ENCODE measurements at regions not wholly inside any gene's neighbourhood (a gene's known extent, or its start where the extent isn't known, plus 50 kb on each side); places are given as distances from the start of the nearest gene placed in this dataset.

DNA sequence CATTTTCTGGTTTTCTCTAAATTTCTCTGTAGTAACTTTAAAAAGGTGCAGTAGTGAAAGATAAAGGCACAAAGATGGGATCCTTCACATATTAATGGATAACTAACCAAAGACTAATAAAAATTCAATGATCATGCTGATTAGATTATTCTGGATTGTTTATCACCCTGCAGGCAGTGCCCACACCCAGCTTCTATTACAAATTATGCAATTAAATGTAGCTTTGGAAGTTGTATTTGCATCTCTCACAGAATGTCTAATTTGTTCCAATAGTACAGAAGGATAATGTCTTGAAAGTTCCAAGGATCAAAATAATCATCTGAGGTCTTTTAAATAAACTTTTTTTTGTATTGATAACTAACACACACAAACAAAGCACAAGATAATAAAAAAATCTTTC, 837.6 kb downstream of the HACE1 start:
- no peak for DNase-seq (ENCODE audit: low spot score)
- intact Hi-C loops (cut with DNase I), result no loop called here

DNA sequence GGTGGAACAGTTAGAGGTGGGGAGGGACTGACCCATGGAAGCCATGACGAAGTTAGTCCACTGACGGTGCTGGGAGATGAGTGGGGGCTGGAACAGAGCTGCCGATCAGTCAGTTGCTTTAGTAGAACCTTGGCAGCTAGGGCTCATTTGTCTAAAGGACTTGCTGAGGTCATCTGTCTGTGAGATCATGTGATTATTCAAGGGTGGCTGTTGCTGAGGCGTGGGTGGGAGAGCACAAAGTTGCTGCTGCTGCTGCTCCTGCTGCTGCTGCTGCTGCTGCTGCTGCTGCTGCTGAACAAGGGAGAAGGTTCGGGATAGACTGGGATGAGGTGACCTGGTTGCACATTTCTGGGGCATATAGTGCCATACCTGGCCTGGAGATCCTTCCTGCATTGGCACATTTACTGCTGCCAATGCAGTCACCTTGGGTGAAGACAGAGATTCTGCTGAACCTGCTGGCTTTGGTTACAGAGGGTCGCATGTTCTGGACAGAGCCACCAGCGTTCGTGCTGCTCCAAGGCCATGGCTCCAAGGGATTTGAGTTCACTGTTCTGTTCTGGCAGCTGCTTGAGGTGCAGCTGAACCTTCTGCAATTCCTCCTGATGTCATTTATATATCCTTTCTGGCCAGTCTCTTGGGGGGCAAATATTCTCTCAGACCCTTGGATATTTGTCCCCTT, 840.5 kb downstream of the HACE1 start:
- no peak for DNase-seq (ENCODE audit: low spot score)
- intact Hi-C loops (cut with DNase I), result no loop called here

DNA sequence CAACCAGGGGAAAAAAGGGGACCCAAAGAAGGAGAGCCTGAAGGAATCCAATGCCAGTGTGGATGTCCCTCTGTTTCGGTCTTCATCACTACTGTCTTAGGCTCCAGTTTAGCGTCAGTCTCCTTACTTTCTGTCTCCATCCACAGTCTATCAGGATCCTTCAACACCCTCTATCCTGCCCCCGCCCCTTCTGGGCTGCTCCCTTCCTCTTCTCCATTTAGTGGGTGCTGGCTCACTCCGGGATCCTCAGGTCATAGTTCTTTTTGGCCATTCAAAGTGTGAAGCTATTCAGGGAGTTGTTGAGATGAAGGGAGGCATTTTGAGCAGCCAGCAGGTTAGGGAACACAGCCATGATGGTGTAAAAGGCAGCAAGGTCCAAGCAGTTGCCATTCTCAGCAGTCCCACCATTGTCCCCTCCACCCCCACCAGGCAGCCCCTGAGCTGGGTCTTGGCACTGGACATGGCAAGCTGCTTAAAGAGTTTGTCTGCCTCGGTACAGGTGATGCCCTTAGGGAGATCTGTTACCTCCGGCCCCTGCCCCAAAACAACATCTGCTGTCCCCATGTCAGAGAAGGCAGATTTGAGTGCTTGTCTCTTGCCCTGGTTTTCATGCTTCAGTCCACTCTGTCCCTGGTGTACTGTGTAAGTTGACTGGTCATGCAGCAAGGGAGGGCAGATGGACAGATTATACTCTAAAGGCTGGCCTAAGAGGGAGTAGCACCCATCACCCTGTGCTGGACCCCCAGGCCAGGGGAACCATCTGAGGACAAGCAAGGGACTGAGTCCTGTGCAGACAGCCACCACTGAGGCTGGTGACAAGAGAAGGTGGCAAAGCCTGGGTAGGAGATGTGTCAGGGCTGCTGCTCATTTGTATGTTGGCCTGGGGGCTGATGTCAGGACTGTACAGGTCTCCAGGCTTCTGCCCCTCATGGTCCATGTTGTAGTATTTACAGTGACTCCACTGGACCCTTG, 842.0 kb downstream of the HACE1 start:
- intact Hi-C loops (cut with DNase I), result no loop called here
- DNase-seq (ENCODE audit: low spot score), result no peak

DNA sequence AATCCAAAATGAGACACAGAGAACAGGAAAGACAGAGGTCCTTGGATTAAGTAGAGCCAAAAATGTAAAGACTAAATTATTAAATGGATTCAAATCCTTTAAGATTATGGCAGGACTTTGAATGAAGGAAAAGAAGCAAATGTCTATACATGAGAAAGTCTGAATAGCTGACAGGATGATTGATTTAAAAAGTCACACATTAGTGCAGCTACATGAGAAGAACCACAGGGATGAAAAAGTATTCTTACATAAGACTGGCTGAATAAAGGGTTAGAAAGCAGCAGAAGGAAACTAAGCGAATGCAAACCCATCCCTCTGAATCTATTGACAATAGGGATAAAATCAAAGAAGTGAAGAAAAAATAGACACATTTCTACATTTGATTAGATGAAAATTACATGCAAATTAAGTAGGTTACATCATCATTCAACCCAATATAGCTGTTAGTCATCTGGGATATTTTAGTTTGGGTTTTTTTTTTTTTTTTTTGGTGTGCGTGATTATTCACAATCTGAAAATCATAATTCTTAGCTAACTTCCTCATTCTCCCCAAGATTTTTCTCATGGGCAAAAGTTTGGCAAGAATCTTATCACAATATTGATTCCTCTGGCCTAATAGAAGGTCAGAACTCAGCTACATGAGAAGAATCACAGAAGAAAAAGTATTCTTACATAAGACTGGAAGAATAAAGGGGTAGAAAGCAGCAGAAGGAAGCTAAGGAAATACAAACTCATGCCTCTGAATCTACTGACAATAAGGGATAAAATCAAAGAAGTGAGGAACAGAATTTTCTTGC, 845.4 kb downstream of the HACE1 start:
- DNase-seq (ENCODE audit: low spot score), result no peak
- intact Hi-C loops (cut with DNase I), result no loop called here

DNA sequence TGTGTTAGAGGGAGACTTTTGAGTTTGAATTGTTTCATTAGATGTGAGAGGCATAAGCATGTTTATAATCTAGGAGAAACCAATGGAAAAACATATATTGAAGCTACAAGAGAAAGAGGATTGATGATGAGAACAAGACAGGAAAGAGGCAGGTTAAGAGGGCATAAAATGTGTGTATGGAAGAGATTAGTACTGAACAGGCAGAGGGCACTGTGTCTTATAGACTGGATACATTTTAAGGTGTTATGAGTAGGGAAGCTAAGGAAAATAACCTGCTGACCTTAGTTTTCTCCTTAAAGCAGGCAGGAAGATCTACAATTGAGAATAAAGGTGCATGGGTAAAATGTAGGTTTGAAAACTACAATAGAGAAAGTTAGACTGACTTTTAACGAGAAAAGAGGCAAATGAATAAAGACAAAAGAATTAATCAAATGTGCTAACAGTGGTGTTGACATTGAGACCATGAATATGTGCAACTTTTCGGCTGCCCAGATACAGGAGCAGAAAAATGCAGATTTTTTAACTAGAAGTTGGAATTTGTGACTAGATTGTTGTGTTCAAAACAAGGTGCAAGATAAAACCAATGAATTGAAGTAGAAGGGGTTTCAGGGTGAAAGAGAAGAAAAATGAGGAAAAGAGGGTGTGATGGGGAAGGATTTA, 846.3 kb downstream of the HACE1 start:
- intact Hi-C loops (cut with DNase I), result no loop called here
- no peak for DNase-seq (ENCODE audit: low spot score)

DNA sequence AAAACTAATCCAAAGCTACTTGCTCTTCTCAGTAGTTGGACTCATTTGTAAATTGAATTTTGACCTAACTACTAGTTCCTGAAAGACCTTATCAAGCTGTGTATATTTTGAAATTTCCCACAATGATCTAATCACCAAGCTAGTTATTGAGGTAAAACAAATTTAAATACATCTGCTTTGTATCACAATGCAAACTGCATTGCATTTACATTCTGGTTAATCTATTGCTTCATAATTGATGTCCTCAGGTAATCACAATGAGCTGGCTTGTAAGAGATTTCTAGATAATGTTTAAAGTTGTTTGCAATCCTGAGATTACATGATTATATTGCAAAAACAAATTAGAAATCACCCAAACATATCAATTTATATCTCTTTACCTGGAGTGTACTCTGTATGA, 848.8 kb downstream of the HACE1 start:
- no peak for DNase-seq (ENCODE audit: low spot score)
- intact Hi-C loops (cut with DNase I), result no loop called here

DNA sequence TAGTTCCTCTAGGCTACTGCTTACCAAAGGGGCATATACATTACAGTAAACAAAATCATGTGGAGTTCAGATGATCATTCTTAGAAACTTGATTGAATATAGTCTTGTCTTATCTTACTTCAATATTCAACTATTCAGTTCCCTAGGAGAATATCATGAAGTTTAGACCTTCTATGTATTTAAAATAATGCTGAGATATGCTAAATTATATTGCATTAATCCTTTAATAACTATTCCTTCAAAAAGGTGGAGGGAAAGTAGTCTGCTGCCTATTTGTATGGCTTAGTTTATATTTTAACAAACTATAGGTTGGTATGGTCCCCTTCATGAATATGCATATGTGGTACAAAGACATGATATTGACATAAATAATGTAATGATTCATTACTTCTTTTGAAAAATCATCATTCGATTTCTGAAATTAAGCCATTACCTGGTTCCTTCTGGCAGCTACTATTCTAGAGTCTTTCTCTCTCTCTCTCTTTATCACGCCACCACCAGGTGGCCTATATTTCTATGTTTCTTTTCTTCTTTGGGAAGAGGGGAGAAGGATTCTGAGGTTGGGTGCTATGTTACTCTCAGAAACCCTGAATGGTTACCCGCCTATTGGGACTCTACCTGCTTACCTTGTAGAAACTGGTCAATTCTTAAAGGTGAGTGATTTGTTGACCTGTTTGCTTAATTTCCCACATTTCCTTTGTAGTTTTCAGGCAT, 855.8 kb downstream of the HACE1 start:
- no peak for DNase-seq (ENCODE audit: low spot score)
- intact Hi-C loops (cut with DNase I), result no loop called here

DNA sequence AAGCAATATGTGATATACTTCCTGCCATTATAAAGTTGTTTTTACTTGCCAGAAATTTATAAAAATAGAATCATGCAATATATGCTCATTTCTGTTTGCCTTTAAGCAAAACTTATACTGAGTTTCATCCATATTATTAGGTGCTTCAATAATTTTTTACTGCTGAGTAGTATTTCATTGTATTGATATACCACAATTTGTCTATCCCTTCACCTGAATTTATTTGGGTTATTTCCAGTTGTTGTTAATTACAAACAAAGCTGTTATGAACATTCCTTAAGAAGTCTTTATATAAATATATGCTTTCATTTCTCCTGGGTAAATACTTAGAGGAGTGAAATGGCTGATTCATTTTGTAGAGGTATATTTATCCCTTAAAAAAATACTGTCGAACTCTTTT, 864.1 kb downstream of the HACE1 start:
- DNase-seq (ENCODE audit: low spot score), result no peak
- intact Hi-C loops (cut with DNase I), result no loop called here

DNA sequence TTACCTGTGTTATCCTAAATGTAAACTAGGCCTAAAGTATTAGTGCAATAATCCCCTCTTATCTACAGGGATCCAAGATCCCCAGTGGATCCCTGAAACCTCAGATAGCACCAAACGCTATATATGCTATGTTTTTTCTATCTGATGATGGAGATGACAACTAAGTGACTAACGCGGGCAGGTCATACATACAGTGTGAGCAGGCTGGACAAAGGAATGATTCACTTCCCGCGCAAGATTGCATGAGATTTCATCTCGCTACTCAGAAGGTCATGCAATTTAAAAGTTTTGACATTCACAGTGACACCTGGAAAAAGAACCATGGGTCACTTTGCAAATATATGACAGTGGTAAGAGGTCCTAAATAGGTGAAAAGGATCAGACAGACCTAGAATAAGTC, 875.9 kb downstream of the HACE1 start:
- intact Hi-C loops (cut with DNase I), result no loop called here
- no peak for DNase-seq (ENCODE audit: low spot score)

DNA sequence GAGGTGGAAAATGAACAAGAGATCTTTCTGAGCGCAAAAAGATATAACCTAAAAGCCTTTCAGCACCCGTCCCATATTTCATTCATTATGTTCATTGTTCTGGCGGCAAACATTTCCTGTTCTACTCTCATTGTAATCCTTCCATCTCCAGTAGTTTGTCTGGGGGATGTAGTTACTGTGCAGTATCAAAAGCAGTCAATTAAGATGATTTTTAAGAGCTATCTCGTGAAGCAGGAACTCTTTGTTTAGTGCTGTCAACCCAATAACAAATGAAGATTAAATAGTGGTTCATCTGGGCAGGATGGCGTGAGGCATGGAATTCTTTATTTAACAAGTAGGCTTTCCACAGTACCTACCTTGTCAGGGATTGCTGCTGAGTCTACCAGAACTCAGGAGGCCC, 876.7 kb downstream of the HACE1 start:
- intact Hi-C loops (cut with DNase I), result no loop called here
- DNase-seq (ENCODE audit: low spot score), result no peak

DNA sequence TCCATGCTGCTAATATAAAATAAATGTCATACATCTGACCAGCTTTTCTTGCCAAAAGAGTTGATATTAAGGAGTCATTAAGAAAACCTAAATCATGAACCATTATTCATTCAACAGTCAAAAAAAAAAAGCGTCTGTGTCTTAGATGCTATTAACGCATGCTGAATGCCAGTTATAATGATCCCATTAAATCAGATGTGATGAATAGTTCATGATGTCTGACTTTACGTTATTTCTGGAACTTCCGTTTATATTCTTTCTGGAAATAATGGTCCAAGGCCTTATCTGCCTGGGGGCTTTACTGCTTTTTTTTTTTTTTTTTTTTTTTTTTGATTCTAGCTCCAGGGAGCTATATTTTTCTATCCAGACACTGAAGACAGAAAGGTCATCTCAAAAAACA, 877.1 kb downstream of the HACE1 start:
- intact Hi-C loops (cut with DNase I), result no loop called here
- DNase-seq (ENCODE audit: low spot score), result no peak

DNA sequence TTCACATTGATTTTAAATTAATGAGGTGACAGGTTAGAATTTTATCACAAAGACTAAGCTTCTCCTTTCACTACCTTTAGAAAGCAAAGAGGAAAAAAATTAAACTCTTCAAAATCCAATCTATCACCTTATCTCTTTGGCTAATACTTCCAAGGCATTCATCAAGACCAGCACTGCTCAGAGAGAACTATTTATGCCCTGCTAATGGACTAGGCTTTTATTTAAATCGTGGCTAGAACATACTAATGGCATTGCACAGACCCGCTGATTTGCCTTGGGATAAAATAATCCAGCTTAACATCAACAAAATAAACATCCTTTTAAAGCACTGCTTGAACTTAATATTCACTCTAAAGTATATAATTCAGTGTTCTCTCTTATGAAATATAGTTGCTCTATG, 880.4 kb downstream of the HACE1 start:
- intact Hi-C loops (cut with DNase I), result no loop called here
- DNase-seq (ENCODE audit: low spot score), result no peak

DNA sequence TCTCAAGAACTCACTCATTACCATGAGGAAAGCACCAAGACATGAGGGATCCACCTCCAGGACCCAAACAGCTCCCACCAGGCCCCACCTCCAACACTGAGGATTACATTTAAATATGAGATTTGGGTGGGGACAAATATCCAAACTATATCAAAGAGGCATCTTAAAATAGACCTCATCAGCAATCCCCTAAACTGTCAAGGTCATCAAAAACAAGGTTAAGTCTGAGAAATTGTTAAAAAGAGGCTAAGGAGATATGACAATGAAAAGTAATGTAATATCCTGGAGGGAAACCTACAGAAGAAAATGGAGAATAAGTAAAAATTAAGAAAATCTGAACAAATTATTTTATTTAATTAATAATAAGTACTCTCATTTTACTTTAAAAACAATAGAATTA, 922.3 kb downstream of the HACE1 start:
- DNase-seq (ENCODE audit: low spot score), result no peak
- intact Hi-C loops (cut with DNase I), result no loop called here

DNA sequence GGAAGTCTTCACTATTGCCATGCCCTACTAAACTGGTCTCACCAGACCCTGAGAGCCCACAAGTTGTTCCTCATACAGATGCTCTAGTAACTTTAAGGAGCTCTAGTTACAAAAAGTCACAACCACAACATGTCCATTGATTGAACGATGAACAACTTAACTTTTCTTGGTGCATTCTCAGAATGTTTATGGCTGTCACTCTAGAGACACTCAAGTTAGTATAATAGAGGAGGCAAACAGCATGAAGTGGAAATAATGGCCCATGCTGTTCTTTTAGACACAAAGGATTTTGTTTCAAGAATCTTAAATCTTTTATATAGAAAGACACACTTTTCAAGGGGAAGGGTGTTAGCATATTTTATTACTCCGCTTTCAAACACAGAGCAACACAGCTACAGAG, 934.4 kb downstream of the HACE1 start:
- intact Hi-C loops (cut with DNase I), result no loop called here
- DNase-seq (ENCODE audit: low spot score), result no peak

DNA sequence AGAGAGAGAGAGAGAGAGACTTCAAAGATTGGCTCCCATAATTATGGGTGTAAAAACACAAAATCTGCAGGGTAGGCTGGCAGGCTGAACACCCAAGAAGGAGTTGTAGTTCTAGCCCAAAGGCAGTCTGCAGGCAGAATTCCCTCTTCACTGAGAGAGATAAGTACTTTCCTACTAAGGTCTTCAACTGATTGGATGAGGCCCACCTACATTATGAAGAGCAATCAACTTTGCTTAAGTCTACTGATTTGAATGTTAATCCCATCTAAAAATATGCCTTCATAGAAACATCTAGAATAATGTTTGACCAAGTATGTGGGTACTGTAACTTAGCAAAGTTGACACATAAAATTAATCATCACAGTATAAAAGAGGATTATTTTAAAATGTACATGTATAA, 949.7 kb downstream of the HACE1 start:
- intact Hi-C loops (cut with DNase I), result no loop called here
- DNase-seq (ENCODE audit: low spot score), result no peak

DNA sequence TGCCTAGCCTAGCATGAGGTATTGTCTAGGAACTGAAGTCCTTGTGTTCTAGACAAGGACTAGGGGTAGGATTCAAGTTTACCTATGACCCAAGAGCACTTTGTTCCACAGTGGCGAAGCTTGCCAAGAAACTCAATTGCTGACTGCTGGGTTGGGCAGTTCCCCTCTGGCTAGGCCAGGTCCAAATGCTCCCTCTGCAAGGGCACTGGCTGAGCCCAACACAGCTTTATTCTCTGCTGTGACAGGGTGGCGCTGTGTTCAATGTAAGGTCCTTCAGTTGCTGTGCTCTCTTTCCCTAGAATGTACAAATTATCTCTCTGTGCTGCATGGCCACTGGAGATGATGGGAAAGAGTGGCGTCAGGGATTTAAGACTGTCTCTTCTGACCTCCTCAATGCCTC, 950.8 kb downstream of the HACE1 start:
- intact Hi-C loops (cut with DNase I), result no loop called here
- DNase-seq (ENCODE audit: low spot score), result no peak

DNA sequence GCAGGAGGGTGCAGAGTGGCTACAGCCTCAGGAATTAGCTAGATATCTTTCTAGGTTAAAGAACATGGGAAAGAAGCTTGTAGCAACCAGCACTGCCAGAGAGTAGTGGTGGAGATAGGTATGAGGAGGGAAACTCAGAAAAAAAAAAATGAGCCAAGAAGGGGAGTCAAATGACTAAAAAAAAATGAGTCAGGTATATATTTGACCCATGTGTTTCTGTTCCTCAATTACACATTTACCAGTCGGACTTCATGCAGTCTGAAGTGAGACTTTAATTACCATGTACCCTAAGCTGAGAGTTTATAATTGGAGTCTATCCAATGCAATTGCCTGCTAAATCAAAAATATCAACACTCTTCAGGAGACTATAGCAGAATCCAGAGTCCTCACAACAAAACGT, 964.6 kb downstream of the HACE1 start:
- intact Hi-C loops (cut with DNase I), result no loop called here
- no peak for DNase-seq (ENCODE audit: low spot score)

DNA sequence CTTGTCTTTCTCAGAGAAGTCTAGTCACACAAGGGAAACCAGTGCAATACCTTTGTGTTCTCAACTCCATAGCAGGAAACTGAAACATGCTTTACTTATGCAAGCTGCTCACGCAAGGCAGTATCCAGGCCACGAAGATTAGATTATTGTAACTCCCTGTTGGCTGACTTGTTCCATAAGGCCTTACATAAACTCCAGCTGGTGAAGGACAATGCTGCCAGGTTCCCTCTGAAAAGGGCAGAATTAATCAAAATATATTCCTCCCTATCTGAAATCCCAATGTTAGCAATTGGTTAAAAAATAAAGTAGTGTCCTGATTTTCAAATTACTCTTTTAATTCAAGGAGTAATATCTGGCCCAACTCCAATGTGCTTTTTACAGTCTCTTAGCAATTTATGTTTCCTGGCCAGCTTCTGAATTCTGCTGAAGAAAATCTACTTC, 966.6 kb downstream of the HACE1 start:
- DNase-seq (ENCODE audit: low spot score), result no peak
- intact Hi-C loops (cut with DNase I), result no loop called here

DNA sequence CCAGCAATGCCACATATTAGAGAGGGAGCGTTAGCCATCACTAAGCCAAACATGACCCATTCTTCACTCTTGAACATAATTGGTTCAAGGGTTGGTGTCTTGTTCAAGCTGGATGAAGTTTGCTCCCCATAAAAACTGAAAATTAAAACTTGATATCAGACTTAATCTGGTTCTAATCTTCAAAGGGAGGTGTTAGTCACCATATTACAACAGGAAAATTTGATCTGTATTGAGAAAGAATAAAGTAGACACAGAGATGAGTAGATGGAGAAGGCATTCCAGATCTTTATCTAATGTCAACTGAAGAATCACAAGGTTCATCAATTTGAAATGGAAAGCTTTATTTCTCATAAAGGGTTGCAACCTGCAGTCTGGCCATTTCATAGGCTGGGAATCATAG, 972.8 kb downstream of the HACE1 start:
- no peak for DNase-seq (ENCODE audit: low spot score)
- intact Hi-C loops (cut with DNase I), result no loop called here
